BJ (cell line): ENCODE measurements at regions not wholly inside any gene's neighbourhood (a gene's known extent, or its start where the extent isn't known, plus 50 kb on each side); places are given as distances from the start of the nearest gene placed in this dataset.

ENCODE experiments used
- CTCF ChIA-PET: fragments of 350-600 bp; formaldehyde crosslinking; extraction: SDS; loops from one replicate; lab custom pipeline; 2021; ENCODE audit warnings: antibody characterized with exemption, inconsistent platforms; lab: Yijun Ruan, JAX
- POLR2A ChIA-PET: fragments of 300-600 bp; sonication (Branson Sonifier 250); formaldehyde crosslinking; extraction: SDS; loops from one replicate; lab custom pipeline; 2021; ENCODE audit warnings: antibody characterized with exemption; lab: Charles Lee
- DNase-seq: peaks from one replicate; pipeline ENCODE4 v3.0.0-alpha.2; 2011; ENCODE audit warnings: low read depth
- H3K27me3 ChIP-seq: 2 replicates; pipeline ENCODE4 v1.6.0; 2011; ENCODE audit warnings: low read length; ENCODE audit not compliant: control insufficient read depth, insufficient read depth
- H3K36me3 ChIP-seq: 2 replicates; pipeline ENCODE4 v1.5.1; 2011; ENCODE audit warnings: low read length; ENCODE audit not compliant: control insufficient read depth, insufficient read depth
- H3K4me3 ChIP-seq: 2 replicates; pipeline ENCODE4 v1.5.1; 2011; ENCODE audit warnings: low read depth, mild to moderate bottlenecking, control low read depth, low read length
- CTCF ChIP-seq: IDR thresholded peaks from 2 replicates; pipeline ENCODE4 v1.5.1; 2011; ENCODE audit warnings: low read depth, mild to moderate bottlenecking, control low read depth, inconsistent platforms, low read length, moderate library complexity; ENCODE audit not compliant: insufficient read depth

GRCh38 chr6:12419631-12420272 lies 129.6 kb downstream of the EDN1 start:
- ChIA-PET CTCF (no interaction called here), POLR2A (no interaction called here)
- TF ChIP-seq CTCF: no peak
- Histone ChIP-seq H3K36me3 (no peaks in the 10 kb centered on the region), H3K4me3 (no peak overlapping the region), H3K27me3 (no peaks in the 10 kb centered on the region)
- no peak for DNase-seq

GRCh38 chr6:12420626-12421025 lies 130.5 kb downstream of the EDN1 start:
- no peak overlapping the region for H3K4me3 ChIP-seq
- no peaks in the 10 kb centered on the region for H3K27me3 ChIP-seq
- ChIA-PET POLR2A (no interaction called here), CTCF (no interaction called here)
- no peak for DNase-seq
- no peaks in the 10 kb centered on the region for H3K36me3 ChIP-seq
- TF ChIP-seq CTCF: no peak

GRCh38 chr6:12421596-12421995 lies 131.4 kb downstream of the EDN1 start:
- no peak overlapping the region for H3K4me3 ChIP-seq
- POLR2A ChIA-PET: no interaction called here
- no peak for TF ChIP-seq CTCF
- DNase-seq: no peak
- H3K36me3 ChIP-seq: no peaks in the 10 kb centered on the region
- CTCF ChIA-PET: no interaction called here
- H3K27me3 ChIP-seq: no peaks in the 10 kb centered on the region

GRCh38 chr6:12422848-12423247 lies 132.7 kb downstream of the EDN1 start:
- H3K4me3 ChIP-seq: no peak overlapping the region
- ChIA-PET POLR2A (interaction anchor here (0.6 kb wide), 1 partner anchor 877 kb away, joined by 4 read pairs; no protein-coding TSS in a partner anchor), CTCF (interaction anchor here (0.6 to 1.0 kb wide), 2 partner anchors 11 to 44 kb away, joined by 3 read pairs; no protein-coding TSS in a partner anchor)
- DNase-seq: no peak
- TF ChIP-seq CTCF: no peak
- H3K27me3 ChIP-seq: no peaks in the 10 kb centered on the region
- H3K36me3 ChIP-seq: no peaks in the 10 kb centered on the region

- POLR2A ChIA-PET: no interaction called here
- TF ChIP-seq CTCF: no peak
- CTCF ChIA-PET: interaction anchor here (0.7 to 1.1 kb wide), 3 partner anchors 12 to 188 kb away, joined by 3 read pairs; no protein-coding TSS in a partner anchor
- DNase-seq: no peak
- H3K27me3 ChIP-seq: no peaks in the 10 kb centered on the region
- no peak overlapping the region for H3K4me3 ChIP-seq
- no peaks in the 10 kb centered on the region for H3K36me3 ChIP-seq
Observed at GRCh38 chr6:12423832-12424231, 133.7 kb downstream of the EDN1 start.
